ENCODE measurements at regions not wholly inside any gene's neighbourhood (a gene's known extent, or its start where the extent isn't known, plus 50 kb on each side); places are given as distances from the start of the nearest gene placed in this dataset.

DNA sequence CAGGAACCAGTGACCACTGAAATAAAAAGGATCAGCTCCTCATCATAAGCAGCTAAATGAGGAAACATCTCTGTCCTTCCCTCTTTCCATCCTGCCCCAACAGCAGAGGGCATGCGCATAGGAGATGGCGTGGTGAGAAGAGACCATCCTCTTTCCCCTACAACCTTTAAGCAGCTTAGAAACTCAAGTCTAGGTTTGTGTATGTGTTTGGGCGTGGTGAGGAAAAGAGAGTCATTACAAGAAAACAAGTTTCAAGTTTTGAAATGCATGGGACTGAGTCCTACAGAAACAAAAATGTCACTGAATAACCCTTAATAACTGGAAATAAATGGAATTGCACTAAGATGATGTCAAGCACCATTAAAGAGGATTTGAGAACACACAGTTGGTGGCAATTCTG lies 96.4 kb upstream of the IL12B start:
- no peak overlapping the region for H3K27ac ChIP-seq
- TF ChIP-seq, protein P1, sequence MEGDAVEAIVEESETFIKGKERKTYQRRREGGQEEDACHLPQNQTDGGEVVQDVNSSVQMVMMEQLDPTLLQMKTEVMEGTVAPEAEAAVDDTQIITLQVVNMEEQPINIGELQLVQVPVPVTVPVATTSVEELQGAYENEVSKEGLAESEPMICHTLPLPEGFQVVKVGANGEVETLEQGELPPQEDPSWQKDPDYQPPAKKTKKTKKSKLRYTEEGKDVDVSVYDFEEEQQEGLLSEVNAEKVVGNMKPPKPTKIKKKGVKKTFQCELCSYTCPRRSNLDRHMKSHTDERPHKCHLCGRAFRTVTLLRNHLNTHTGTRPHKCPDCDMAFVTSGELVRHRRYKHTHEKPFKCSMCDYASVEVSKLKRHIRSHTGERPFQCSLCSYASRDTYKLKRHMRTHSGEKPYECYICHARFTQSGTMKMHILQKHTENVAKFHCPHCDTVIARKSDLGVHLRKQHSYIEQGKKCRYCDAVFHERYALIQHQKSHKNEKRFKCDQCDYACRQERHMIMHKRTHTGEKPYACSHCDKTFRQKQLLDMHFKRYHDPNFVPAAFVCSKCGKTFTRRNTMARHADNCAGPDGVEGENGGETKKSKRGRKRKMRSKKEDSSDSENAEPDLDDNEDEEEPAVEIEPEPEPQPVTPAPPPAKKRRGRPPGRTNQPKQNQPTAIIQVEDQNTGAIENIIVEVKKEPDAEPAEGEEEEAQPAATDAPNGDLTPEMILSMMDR (IDR thresholded peaks at IDR 0.05) = no peak
- no peak for TF ChIP-seq POLR2A (IDR thresholded peaks at IDR 0.05)
- intact Hi-C loops (cut with DNase I; ENCODE audit: low total_unique reads) = no loop called here
- no peaks in the 10 kb centered on the region for H3K36me3 ChIP-seq
- no peaks in the 10 kb centered on the region for H3K9me3 ChIP-seq
- no peaks in the 10 kb centered on the region for H3K4me1 ChIP-seq
- no peak for DNase-seq
- H3K4me3 ChIP-seq = no peak overlapping the region
- no peaks in the 10 kb centered on the region for H3K27me3 ChIP-seq

DNA sequence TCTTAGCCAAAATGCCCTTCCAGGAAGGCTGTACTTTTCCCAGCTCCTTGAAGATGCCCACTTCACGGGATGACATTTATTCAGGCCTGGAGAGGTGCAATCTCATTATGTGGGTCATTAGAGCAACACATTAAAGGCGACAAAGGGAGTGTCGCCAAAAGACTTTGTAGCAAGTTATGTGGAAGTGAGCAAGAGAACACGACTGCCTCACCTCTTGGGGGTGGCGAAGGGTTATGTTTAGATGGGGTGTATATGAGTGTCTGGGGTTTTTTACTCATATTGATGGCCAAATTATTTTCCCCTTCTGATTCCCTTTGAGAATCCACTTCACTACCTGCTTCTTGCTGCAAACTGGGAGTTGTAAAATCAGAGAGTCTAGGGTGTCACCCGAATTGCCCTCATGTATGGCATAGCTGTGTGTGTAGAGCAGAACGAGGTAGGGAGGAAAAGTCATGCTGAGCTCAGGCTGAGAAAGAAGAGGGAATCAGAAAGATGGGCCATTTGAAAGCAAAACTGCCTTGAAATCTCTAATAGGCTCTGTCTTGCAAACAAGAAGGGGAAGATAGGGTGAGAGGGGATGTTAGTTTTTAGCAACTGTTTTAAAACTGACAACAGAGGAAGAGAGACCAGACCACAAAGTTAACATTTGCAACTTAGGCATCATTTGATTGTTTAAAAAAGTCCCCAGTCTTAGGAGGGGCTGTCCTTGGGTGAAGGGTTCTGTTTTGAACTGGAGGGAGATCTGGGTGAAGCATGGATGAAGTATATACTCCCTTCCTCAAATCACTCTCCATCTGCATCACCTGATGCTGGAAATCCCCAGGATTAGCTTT lies 97.1 kb upstream of the IL12B start:
- no peak for TF ChIP-seq POLR2A (IDR thresholded peaks at IDR 0.05)
- TF ChIP-seq, protein P1 (IDR thresholded peaks at IDR 0.05) = no peak
- intact Hi-C loops (cut with DNase I; ENCODE audit: low total_unique reads) = no loop called here
- Histone ChIP-seq H3K9me3 (no peaks in the 10 kb centered on the region), H3K27ac (no peak overlapping the region), H3K36me3 (no peaks in the 10 kb centered on the region), H3K4me1 (no peaks in the 10 kb centered on the region), H3K4me3 (no peak overlapping the region), H3K27me3 (no peaks in the 10 kb centered on the region)
- no peak for DNase-seq

DNA sequence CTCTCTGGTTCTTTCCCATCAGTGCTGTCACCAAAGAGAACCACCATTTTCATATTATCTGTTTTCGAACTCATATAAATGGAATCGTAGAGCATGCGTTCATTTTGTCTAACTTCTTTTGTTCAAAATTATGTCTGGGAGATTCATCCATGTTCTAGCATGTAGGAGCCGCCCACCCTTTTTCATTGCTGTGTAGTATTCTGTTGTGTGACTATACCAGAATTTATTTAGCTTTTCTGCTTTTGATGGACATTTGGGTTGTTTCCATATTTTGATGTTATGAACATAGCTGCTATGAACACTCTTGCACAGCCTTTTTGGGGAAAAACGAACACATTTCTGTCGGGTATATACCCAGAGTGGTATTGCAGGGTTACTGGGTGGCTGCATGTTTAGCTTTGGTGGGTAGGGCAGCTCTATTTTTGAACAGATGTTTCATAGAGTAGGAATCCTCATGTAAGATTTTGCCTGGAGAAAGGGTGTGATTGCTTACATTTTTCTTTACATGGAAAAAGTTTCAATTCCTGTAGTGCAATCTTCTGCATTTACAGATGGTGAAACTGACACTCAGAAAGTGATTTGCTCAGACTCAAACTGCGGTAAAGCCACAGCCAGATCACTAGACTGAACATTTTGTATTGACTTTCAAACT lies 100.2 kb upstream of the IL12B start:
- H3K27me3 ChIP-seq = no peaks in the 10 kb centered on the region
- no peak for DNase-seq
- no peaks in the 10 kb centered on the region for H3K4me1 ChIP-seq
- no peak for TF ChIP-seq POLR2A (IDR thresholded peaks at IDR 0.05)
- TF ChIP-seq, protein P1 (IDR thresholded peaks at IDR 0.05) = no peak
- no peak overlapping the region for H3K4me3 ChIP-seq
- H3K27ac ChIP-seq = no peak overlapping the region
- H3K36me3 ChIP-seq = no peaks in the 10 kb centered on the region
- no peaks in the 10 kb centered on the region for H3K9me3 ChIP-seq
- intact Hi-C loops (cut with DNase I; ENCODE audit: low total_unique reads) = no loop called here

DNA sequence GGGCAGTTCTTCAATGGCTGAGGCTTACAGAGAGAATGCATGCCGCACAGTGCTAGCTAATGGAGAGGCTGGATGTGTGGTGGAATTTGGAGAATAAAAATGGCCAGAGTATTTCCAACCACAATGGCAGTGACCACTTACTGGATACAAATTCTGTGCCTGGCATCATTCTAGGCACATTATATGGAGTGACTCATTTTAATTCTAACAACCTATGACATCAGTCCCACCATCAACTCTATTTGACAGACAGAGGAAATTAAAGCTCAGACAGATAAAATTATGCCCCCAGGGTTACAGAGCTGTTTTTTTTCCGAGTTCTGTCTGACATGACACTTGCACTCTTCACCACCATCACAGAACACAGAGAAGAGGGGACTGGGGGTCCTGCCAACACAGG lies 105.6 kb upstream of the IL12B start:
- H3K4me1 ChIP-seq = no peaks in the 10 kb centered on the region
- TF ChIP-seq, protein P1 (IDR thresholded peaks at IDR 0.05) = no peak
- TF ChIP-seq POLR2A (IDR thresholded peaks at IDR 0.05) = no peak
- H3K4me3 ChIP-seq = no peak overlapping the region
- H3K27me3 ChIP-seq = no peaks in the 10 kb centered on the region
- intact Hi-C loops (cut with DNase I; ENCODE audit: low total_unique reads) = no loop called here
- no peaks in the 10 kb centered on the region for H3K9me3 ChIP-seq
- no peaks in the 10 kb centered on the region for H3K36me3 ChIP-seq
- DNase-seq = no peak
- no peak overlapping the region for H3K27ac ChIP-seq

DNA sequence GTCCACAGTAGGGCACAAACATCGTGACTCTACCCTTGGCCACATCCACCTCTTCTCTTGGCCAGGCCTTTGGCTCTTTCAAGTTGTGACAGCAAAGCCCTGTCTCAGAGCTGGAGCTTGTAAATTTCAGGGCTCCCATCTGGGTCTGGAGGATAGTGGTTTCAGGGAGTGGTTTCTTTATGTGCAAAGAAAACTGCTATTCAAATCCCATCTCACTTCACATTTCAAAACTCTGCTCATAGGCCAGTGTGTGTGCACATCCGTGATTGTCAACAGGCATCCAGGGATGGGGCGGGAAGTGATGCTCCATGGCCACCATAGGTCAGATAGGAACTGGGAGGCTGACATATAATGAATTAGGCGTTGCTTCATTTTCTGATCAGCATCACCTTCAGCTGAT lies 107.8 kb upstream of the IL12B start:
- Histone ChIP-seq H3K4me1 (no peaks in the 10 kb centered on the region), H3K4me3 (no peak overlapping the region), H3K9me3 (no peaks in the 10 kb centered on the region), H3K36me3 (no peaks in the 10 kb centered on the region), H3K27me3 (no peaks in the 10 kb centered on the region), H3K27ac (no peak overlapping the region)
- intact Hi-C loops (cut with DNase I; ENCODE audit: low total_unique reads) = no loop called here
- DNase-seq = no peak
- TF ChIP-seq POLR2A (IDR thresholded peaks at IDR 0.05) = no peak
- TF ChIP-seq, protein P1 (IDR thresholded peaks at IDR 0.05) = no peak

Measured in uterus (tissue), 3 donors.